Right lobe of liver (tissue), 6 donors: ENCODE measurements at regions not wholly inside any gene's neighbourhood (a gene's known extent, or its start where the extent isn't known, plus 50 kb on each side); places are given as distances from the start of the nearest gene placed in this dataset.

ENCODE experiments used
- ATAC-seq, 4 donors: fragments of 200-7000 bp; cut with Tn5 transposase; one replicate each; pipeline ENCODE4 v1.9.1; 2020; ENCODE audit warnings: mild to moderate bottlenecking in 4 of 4, moderate library complexity in 4 of 4
- DNase-seq, 3 donors: peaks; one replicate each; pipeline ENCODE4 v3.0.0-alpha.2; 2020
- H3K27ac ChIP-seq, 3 donors: fragments of 200-600 bp; one replicate each; pipeline ENCODE4 v1.8.0; 2022
- H3K27me3 ChIP-seq, 2 donors: fragments of 200-600 bp; one replicate each; pipeline ENCODE4 v1.8.0; 2022
- H3K36me3 ChIP-seq, 4 donors: fragments of 200-600 bp; sonication (generic) in 1 of 4; one replicate each; pipeline versions ENCODE4 v1.5.1 to v1.8.0; 2017 to 2022; ENCODE audit warnings: control low read depth in 1 of 4
- H3K4me1 ChIP-seq, 4 donors: fragments of 200-600 bp; sonication (generic) in 1 of 4; one replicate each; pipeline versions ENCODE4 v1.5.1 to v1.8.0; 2017 to 2022; ENCODE audit warnings: control low read depth in 1 of 4
- H3K4me3 ChIP-seq, 3 donors: fragments of 200-600 bp; one replicate each; pipeline ENCODE4 v1.8.0; 2022
- H3K9me3 ChIP-seq, 4 donors: fragments of 200-600 bp; sonication (generic) in 1 of 4; one replicate each; pipeline versions ENCODE4 v1.5.1 to v1.8.0; 2017 to 2022; ENCODE audit warnings: control low read depth in 1 of 4
- CTCF ChIP-seq, 4 donors: fragments of 200-600 bp in 3 of 4; fragments of 450-650 bp in 1 of 4; IDR thresholded peaks; one replicate each; pipeline versions ENCODE4 v1.5.1 to v1.8.0; 2016 to 2022; ENCODE audit warnings: antibody characterized with exemption in 4 of 4, mild to moderate bottlenecking in 2 of 4
- POLR2A ChIP-seq: fragments of 450-650 bp; IDR thresholded peaks from one replicate; pipeline ENCODE4 v1.6.1; 2017; ENCODE audit warnings: antibody characterized with exemption, mild to moderate bottlenecking
- WGBS: methylation state at CpG from one replicate; pipeline ENCODE4 v1.1.6; 2018; ENCODE audit warnings: low coverage, low lambda C conversion rate; ENCODE audit not compliant: insufficient coverage; ENCODE audit errors: missing lambda C conversion rate; 5-methylcytosine and 5-hydroxymethylcytosine counted together
- intact Hi-C, 2 donors: fragments of 100-400 bp; cut with DNase I; formaldehyde crosslinking; loops; one replicate each; pipeline versions ENCODE4 v1.11.2 to v1.14.1; 2022
- donor health status: DM: no; HTN: yes; CAD: no.
- donor health status: DM: no; HTN: no; CAD: no.
- donor health status: DM: no; HTN: no; CAD: no.
- donor health status: DM: no; HTN: yes; CAD: no.
- donor health status: DM: no; HTN: yes; CAD: no.

GRCh38 chr4:115370490-115370889 lies 257.1 kb upstream of the NDST4 start:
- 38% methylated on average over 3 of the region's 3 CpGs for WGBS
- H3K27me3 ChIP-seq = no peaks in the 10 kb centered on the region
- no peak overlapping the region for H3K4me3 ChIP-seq
- H3K4me1 ChIP-seq = no peaks in the 10 kb centered on the region
- H3K36me3 ChIP-seq = no peaks in the 10 kb centered on the region
- no peaks in the 10 kb centered on the region for H3K9me3 ChIP-seq
- intact Hi-C loops = no loop called here
- TF ChIP-seq CTCF (IDR thresholded peaks at IDR 0.05) (no peak), POLR2A (no peak)
- ATAC-seq = no peak
- no peak for DNase-seq
- no peak overlapping the region for H3K27ac ChIP-seq

GRCh38 chr4:115370012-115370411 lies 256.6 kb upstream of the NDST4 start:
- Histone ChIP-seq H3K27me3 (no peaks in the 10 kb centered on the region), H3K36me3 (no peaks in the 10 kb centered on the region), H3K9me3 (no peaks in the 10 kb centered on the region), H3K4me3 (no peak overlapping the region), H3K4me1 (no peaks in the 10 kb centered on the region), H3K27ac (no peak overlapping the region)
- TF ChIP-seq CTCF (IDR thresholded peaks at IDR 0.05) (no peak), POLR2A (no peak)
- DNase-seq (no peak), ATAC-seq (no peak)
- 77% methylated on average over 3 of the region's 3 CpGs for WGBS
- intact Hi-C loops = no loop called here

- intact Hi-C loops = no loop called here
- peak in 1 of 4 donors; percentile 29 for ATAC-seq
Measured at GRCh38 chr4:115366390-115366789, 253.0 kb upstream of the NDST4 start.

GRCh38 chr4:115365185-115365584 lies 251.8 kb upstream of the NDST4 start:
- intact Hi-C loops = no loop called here
- H3K36me3 ChIP-seq = no peaks in the 10 kb centered on the region
- ATAC-seq (no peak), DNase-seq (no peak)
- H3K4me3 ChIP-seq = no peak overlapping the region
- 58% methylated on average over 3 of the region's 3 CpGs for WGBS
- H3K27ac ChIP-seq = no peak overlapping the region
- H3K9me3 ChIP-seq = no peaks in the 10 kb centered on the region
- no peaks in the 10 kb centered on the region for H3K4me1 ChIP-seq
- H3K27me3 ChIP-seq = no peaks in the 10 kb centered on the region
- no peak for TF ChIP-seq CTCF (IDR thresholded peaks at IDR 0.05)
- TF ChIP-seq POLR2A = no peak

More at GRCh38 chr4:115366390-115366789, 253.0 kb upstream of the NDST4 start:
- TF ChIP-seq CTCF (IDR thresholded peaks at IDR 0.05) (no peak), POLR2A (no peak)
- H3K9me3 ChIP-seq = no peaks in the 10 kb centered on the region
- H3K27ac ChIP-seq = no peak overlapping the region
- 60% methylated on average over 1 of the region's 4 CpGs for WGBS
- H3K4me1 ChIP-seq = no peaks in the 10 kb centered on the region
- H3K36me3 ChIP-seq = no peaks in the 10 kb centered on the region
- no peak for DNase-seq
- H3K27me3 ChIP-seq = no peaks in the 10 kb centered on the region
- H3K4me3 ChIP-seq = no peak overlapping the region

GRCh38 chr4:115361781-115362180 lies 248.4 kb upstream of the NDST4 start:
- DNase-seq (no peak), ATAC-seq (no peak)
- no peak overlapping the region for H3K4me3 ChIP-seq
- H3K9me3 ChIP-seq = no peaks in the 10 kb centered on the region
- H3K27ac ChIP-seq = no peak overlapping the region
- no peak for TF ChIP-seq CTCF (IDR thresholded peaks at IDR 0.05)
- no peaks in the 10 kb centered on the region for H3K4me1 ChIP-seq
- H3K27me3 ChIP-seq = no peaks in the 10 kb centered on the region
- no peaks in the 10 kb centered on the region for H3K36me3 ChIP-seq
- intact Hi-C loops = no loop called here
